Naive thymus-derived CD4-positive, alpha-beta T cell (primary cell): ENCODE measurements at regions not wholly inside any gene's neighbourhood (a gene's known extent, or its start where the extent isn't known, plus 50 kb on each side); places are given as distances from the start of the nearest gene placed in this dataset.

Experiments used
- ATAC-seq: fragments of 150-1000 bp; cut with Tn5 transposase; 2 replicates; pipeline ENCODE4 v1.10.0; 2021; ENCODE audit warnings: mild to moderate bottlenecking, moderate library complexity
- CTCF ChIA-PET: fragments of 350-600 bp; sonication (Branson Sonifier 250); formaldehyde crosslinking; loops from one replicate; lab custom pipeline; 2021; ENCODE audit warnings: antibody characterized with exemption; lab: Charles Lee
- POLR2A ChIA-PET: fragments of 350-600 bp; sonication (Branson Sonifier 250); formaldehyde crosslinking; loops from one replicate; lab custom pipeline; 2021; ENCODE audit warnings: antibody characterized with exemption, inconsistent platforms; lab: Charles Lee
- DNase-seq, 9 donors: peaks; one replicate each; pipeline versions ENCODE4 v3.0.0 to v3.0.0-alpha.2; 2020 to 2022; ENCODE audit warnings: mixed read lengths in 1 of 9
- H3K27ac ChIP-seq: one replicate; pipeline ENCODE4 v1.7.0; 2013; ENCODE audit warnings: mild to moderate bottlenecking, low read depth, low read length, moderate library complexity
- H3K27me3 ChIP-seq, 2 donors: one replicate each; pipeline ENCODE4 v1.7.0; 2013; ENCODE audit warnings: low read length in 2 of 2, mild to moderate bottlenecking in 2 of 2, moderate library complexity in 2 of 2; ENCODE audit not compliant: control insufficient read depth in 2 of 2, insufficient read depth in 2 of 2
- H3K36me3 ChIP-seq, 3 experiments: 1 replicate in 2 of 3; 2 replicates in 1 of 3; pipeline ENCODE4 v1.7.0; 2013; ENCODE audit warnings: low read length in 3 of 3, mild to moderate bottlenecking in 3 of 3, moderate library complexity in 1 of 3; ENCODE audit not compliant: insufficient read depth in 3 of 3, control insufficient read depth in 2 of 3
- H3K4me1 ChIP-seq, 2 donors: one replicate each; pipeline ENCODE4 v1.7.0; 2013; ENCODE audit warnings: low read length in 2 of 2, mild to moderate bottlenecking in 2 of 2, moderate library complexity in 1 of 2; ENCODE audit not compliant: control insufficient read depth in 2 of 2, insufficient read depth in 2 of 2
- H3K4me3 ChIP-seq: 2 replicates; pipeline ENCODE4 v1.7.0; 2013; ENCODE audit warnings: mild to moderate bottlenecking, low read length
- H3K9me3 ChIP-seq, 3 experiments: 1 replicate in 2 of 3; 2 replicates in 1 of 3; pipeline ENCODE4 v1.7.0; 2013; ENCODE audit warnings: low read length in 3 of 3; ENCODE audit not compliant: control insufficient read depth in 2 of 3
- H3K27ac Mint-ChIP-seq, 9 donors: one replicate each; pipeline ENCODE4 v1.8.0; 2020 to 2022; ENCODE audit warnings: mixed read lengths in 9 of 9, mild to moderate bottlenecking in 8 of 9, moderate library complexity in 5 of 9, inconsistent platforms in 2 of 9
- H3K27me3 Mint-ChIP-seq, 5 donors: one replicate each; pipeline ENCODE4 v1.8.0; 2021 to 2022; ENCODE audit warnings: mixed read lengths in 5 of 5, mild to moderate bottlenecking in 1 of 5
- H3K36me3 Mint-ChIP-seq, 5 donors: one replicate each; pipeline ENCODE4 v1.8.0; 2020 to 2022; ENCODE audit warnings: mixed read lengths in 5 of 5, mild to moderate bottlenecking in 3 of 5, inconsistent platforms in 1 of 5
- H3K4me1 Mint-ChIP-seq, 7 donors: one replicate each; pipeline ENCODE4 v1.8.0; 2020 to 2022; ENCODE audit warnings: mixed read lengths in 7 of 7, mild to moderate bottlenecking in 3 of 7, inconsistent platforms in 1 of 7
- H3K4me3 Mint-ChIP-seq, 10 donors: one replicate each; pipeline ENCODE4 v1.8.0; 2020 to 2022; ENCODE audit warnings: mild to moderate bottlenecking in 10 of 10, mixed read lengths in 10 of 10, moderate library complexity in 6 of 10, inconsistent platforms in 2 of 10
- H3K9me3 Mint-ChIP-seq, 11 donors: one replicate each; pipeline ENCODE4 v1.8.0; 2020 to 2022; ENCODE audit warnings: mixed read lengths in 11 of 11, mild to moderate bottlenecking in 4 of 11, inconsistent platforms in 1 of 11, moderate library complexity in 1 of 11
- intact Hi-C, 2 donors: fragments of 100-400 bp; cut with micrococcal nuclease; formaldehyde crosslinking; loops; one replicate each; pipeline ENCODE4 v1.15.1; 2023

DNA sequence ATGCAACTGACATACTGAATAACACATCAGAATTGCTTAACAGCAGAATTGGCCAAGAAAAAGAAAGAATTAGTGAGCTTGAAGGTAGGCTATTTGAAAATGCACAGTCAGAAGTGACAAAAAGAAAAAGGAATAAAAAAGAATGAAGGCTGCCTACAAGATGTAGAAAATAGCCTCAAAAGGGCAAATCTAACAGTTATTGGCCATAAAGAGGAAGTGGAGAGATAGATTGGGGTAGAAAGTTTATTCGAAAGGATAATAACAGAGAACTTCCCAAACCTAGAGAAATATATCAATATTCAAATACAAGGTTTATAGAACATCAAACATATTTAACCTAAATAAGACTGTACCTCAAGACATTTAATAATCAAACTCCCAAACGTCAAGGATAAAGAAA lies 67.5 kb downstream of the ATP6V1G3 start:
- Mint-ChIP-seq H3K36me3 (peaks cover 0 to 14% (median 2%) of the 10 kb centered on the region in 5 donors), H3K27me3 (peaks cover 0 to 14% (median 0%) of the 10 kb centered on the region in 5 donors), H3K27ac (no peak overlapping the region), H3K4me3 (no peak overlapping the region), H3K4me1 (peaks cover 0 to 3% (median 0%) of the 10 kb centered on the region in 7 donors), H3K9me3 (peaks cover 0 to 34% (median 6%) of the 10 kb centered on the region in 11 donors)
- Histone ChIP-seq H3K4me1 (no peaks in the 10 kb centered on the region), H3K36me3 (no peaks in the 10 kb centered on the region), H3K27ac (no peak overlapping the region), H3K27me3 (no peaks in the 10 kb centered on the region), H3K4me3 (no peak overlapping the region), H3K9me3 (no peaks in the 10 kb centered on the region)
- ChIA-PET POLR2A (no interaction called here), CTCF (no interaction called here)
- ATAC-seq = no peak
- DNase-seq = no peak
- intact Hi-C loops = no loop called here

DNA sequence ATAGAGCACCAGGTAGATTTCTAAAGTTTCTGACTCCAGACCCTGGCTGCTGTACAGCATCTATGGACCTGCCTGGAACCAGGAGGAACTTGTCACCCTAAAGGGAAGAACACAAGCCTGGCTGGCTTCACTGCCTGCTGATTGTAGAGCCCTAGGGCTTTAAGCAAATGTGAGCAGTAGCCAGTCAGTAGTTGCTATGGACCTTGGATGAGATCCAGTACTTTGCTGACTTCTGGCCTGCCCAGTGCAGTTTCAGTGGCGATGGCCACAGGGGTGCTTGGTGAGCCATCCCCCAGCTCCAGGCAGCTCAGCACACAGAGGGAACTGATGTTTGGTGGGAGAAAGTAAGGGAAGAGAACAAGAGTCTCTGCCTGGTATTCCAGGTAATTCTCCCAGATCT lies 68.4 kb downstream of the ATP6V1G3 start:
- DNase-seq (no peak), ATAC-seq (no peak)
- H3K36me3 ChIP-seq = no peaks in the 10 kb centered on the region
- H3K27ac ChIP-seq = no peak overlapping the region
- H3K27me3 ChIP-seq = no peaks in the 10 kb centered on the region
- ChIA-PET POLR2A (no interaction called here), CTCF (no interaction called here)
- Mint-ChIP-seq H3K9me3 (peaks cover 0 to 34% (median 6%) of the 10 kb centered on the region in 11 donors), H3K4me3 (no peak overlapping the region), H3K4me1 (peaks cover 0 to 3% (median 0%) of the 10 kb centered on the region in 7 donors), H3K36me3 (peaks cover 0 to 14% (median 0%) of the 10 kb centered on the region in 5 donors), H3K27ac (no peak overlapping the region), H3K27me3 (peaks cover 0 to 14% (median 0%) of the 10 kb centered on the region in 5 donors)
- no peak overlapping the region for H3K4me3 ChIP-seq
- H3K9me3 ChIP-seq = no peaks in the 10 kb centered on the region
- H3K4me1 ChIP-seq = no peaks in the 10 kb centered on the region
- intact Hi-C loops = no loop called here

DNA sequence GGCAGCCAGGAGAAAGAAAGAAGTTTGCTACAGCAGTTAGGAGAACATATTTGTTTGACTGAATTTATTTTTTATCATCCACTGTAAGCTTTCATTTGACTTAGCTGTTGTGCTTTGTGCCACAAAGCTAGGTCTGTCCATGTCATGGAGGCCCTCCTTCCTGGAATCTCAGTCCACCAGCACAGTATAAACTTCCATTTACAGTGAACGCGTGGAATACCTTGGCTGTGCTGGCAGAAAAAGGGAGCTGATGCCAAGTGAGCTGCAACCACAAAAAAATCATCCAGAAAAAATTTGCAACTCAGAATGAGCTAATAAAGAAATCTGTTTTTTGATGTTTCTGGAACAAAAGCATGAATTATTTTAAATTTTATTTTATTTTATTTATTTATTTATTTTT lies 72.6 kb downstream of the ATP6V1G3 start:
- no peak overlapping the region for H3K4me3 ChIP-seq
- H3K4me3 Mint-ChIP-seq = no peak overlapping the region
- H3K27ac Mint-ChIP-seq = no peak overlapping the region
- ChIA-PET POLR2A (interaction anchor here (0.5 to 0.9 kb wide), 2 partner anchors 11 to 849 kb away, joined by 3 read pairs; no protein-coding TSS in a partner anchor), CTCF (interaction anchor here (0.6 to 1.3 kb wide), 3 partner anchors 9 to 853 kb away, joined by 3 read pairs; no protein-coding TSS in a partner anchor)
- H3K27me3 Mint-ChIP-seq = no peaks in the 10 kb centered on the region
- DNase-seq = no peak
- no peak for ATAC-seq
- intact Hi-C loops = loop anchor here (5.0 to 10.0 kb wide), 5 partner anchors 219 to 1143 kb away; partner anchors contain the start of gene NEK7 (in 1 of the 2)
- no peaks in the 10 kb centered on the region for H3K36me3 Mint-ChIP-seq
- no peaks in the 10 kb centered on the region for H3K9me3 ChIP-seq
- no peak overlapping the region for H3K27ac ChIP-seq
- no peaks in the 10 kb centered on the region for H3K36me3 ChIP-seq
- peaks cover 0 to 5% (median 0%) of the 10 kb centered on the region in 7 donors for H3K4me1 Mint-ChIP-seq
- no peaks in the 10 kb centered on the region for H3K4me1 ChIP-seq
- H3K9me3 Mint-ChIP-seq = peaks cover 0 to 8% (median 0%) of the 10 kb centered on the region in 11 donors
- no peaks in the 10 kb centered on the region for H3K27me3 ChIP-seq

DNA sequence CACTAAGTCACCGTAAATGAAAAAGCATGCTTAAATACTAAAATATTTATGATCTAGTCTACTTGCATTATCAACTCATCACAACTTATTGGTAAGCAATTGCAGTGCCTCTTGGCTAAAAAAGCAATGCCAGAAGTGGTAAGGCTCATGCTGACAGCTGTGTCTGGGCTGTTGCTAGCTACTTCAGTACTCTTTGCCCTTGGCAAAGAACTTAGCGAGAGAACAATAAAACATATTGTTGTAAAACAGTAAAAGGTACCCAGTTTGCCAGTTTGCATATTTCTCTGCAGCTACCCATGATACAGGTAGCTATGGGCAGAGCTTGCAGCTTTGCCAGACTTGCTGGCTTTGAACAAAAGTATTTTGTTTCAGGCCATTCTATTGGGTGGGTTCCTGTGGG lies 73.1 kb downstream of the ATP6V1G3 start:
- Mint-ChIP-seq H3K36me3 (no peaks in the 10 kb centered on the region), H3K4me3 (no peak overlapping the region), H3K4me1 (peaks cover 0 to 5% (median 0%) of the 10 kb centered on the region in 7 donors), H3K27me3 (no peaks in the 10 kb centered on the region), H3K27ac (peak overlapping the region in 1 of 9 donors; percentile 51), H3K9me3 (peaks cover 0 to 3% (median 0%) of the 10 kb centered on the region in 11 donors)
- Histone ChIP-seq H3K27me3 (no peaks in the 10 kb centered on the region), H3K4me3 (no peak overlapping the region), H3K4me1 (no peaks in the 10 kb centered on the region), H3K9me3 (no peaks in the 10 kb centered on the region), H3K27ac (no peak overlapping the region), H3K36me3 (no peaks in the 10 kb centered on the region)
- ChIA-PET POLR2A (interaction anchor here (0.9 kb wide), 1 partner anchor 12 kb away, joined by 3 read pairs; no protein-coding TSS in a partner anchor), CTCF (interaction anchor here (0.6 kb wide), 1 partner anchor 9 kb away, joined by 3 read pairs; no protein-coding TSS in a partner anchor)
- intact Hi-C loops = loop anchor here (5.0 to 10.0 kb wide), 5 partner anchors 220 to 1143 kb away; partner anchors contain the start of gene NEK7 (in 1 of the 2)
- ATAC-seq (no peak), DNase-seq (no peak)

DNA sequence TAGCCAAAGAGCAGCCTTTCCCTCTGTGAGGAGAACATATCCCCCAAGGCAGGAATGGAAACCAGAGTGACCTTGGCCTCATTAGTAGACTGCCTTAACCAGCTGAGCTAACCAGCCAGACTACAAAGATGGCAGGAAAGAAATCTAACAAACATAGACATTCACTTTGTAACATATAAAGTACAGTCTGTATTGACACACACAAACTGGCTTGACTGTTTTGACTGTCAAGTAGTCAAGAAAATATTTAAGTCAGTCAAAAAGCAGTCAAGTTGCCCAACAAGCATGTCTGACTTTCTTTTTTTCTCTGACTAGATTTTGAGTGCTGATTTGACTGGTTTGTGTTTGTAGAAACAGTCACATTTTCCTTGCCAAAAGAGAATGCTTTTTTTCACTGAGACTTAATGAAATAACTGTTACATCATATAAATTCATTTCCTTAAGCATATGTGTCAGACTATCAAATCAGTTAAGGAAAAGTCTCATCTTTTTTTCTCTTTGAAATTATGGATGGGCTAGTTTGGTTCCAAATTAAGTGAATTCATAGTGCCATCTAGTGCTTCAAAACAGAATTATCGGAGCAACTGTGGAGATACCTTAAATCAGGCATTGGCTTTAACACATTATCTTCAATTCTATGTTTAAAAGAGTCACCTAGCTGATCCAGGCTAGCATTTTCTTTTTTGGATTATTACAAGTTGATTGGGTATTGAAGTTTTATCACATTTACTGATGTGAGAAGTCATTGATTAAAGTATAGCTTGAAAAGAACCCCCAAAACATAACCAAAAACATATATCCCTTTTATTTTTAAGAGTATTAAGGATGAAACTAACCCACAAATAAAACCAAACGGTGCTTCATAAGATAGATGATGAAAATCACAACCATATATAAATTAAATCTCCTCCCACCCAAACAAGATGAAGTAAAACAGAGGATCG lies 75.0 kb downstream of the ATP6V1G3 start:
- H3K4me3 Mint-ChIP-seq = no peak overlapping the region

DNA sequence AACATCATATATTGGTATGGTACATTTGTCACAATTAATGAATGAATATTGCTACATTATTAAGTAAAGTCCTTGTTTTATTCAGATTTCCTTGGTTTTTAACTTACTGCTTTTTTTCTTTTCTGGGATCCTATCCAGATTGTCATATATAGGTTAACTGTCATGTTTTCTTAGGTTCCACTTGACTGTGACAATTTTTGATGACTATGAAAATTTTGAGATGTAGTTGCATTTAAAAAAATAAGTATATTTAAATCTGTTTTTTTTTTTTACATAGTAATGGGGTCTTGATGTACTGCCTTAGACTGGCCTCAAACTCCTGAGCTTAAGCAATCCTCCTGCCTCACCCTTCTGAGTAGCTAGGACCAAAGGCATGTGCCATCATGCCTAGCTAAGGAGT lies 76.8 kb downstream of the ATP6V1G3 start:
- no peaks in the 10 kb centered on the region for H3K9me3 ChIP-seq
- no peaks in the 10 kb centered on the region for H3K4me1 ChIP-seq
- no peak overlapping the region for H3K27ac Mint-ChIP-seq
- H3K4me1 Mint-ChIP-seq = peaks cover 0 to 5% (median 0%) of the 10 kb centered on the region in 7 donors
- intact Hi-C loops = loop anchor here (2.0 to 10.0 kb wide), 5 partner anchors 223 to 1139 kb away; partner anchors contain the start of gene NEK7 (in 1 of the 2)
- no peak overlapping the region for H3K4me3 ChIP-seq
- POLR2A ChIA-PET = interaction anchor here (0.6 kb wide), 1 partner anchor 363 kb away, joined by 3 read pairs; no protein-coding TSS in a partner anchor
- no peak overlapping the region for H3K4me3 Mint-ChIP-seq
- DNase-seq = no peak
- H3K9me3 Mint-ChIP-seq = no peaks in the 10 kb centered on the region
- H3K36me3 ChIP-seq = no peaks in the 10 kb centered on the region
- CTCF ChIA-PET = interaction anchor here (1.0 to 2.1 kb wide), 2 partner anchors 105 to 373 kb away, joined by 3 to 6 read pairs; no protein-coding TSS in a partner anchor
- H3K27ac ChIP-seq = no peak overlapping the region
- peaks cover 0 to 2% (median 0%) of the 10 kb centered on the region in 5 donors for H3K36me3 Mint-ChIP-seq
- H3K27me3 ChIP-seq = no peaks in the 10 kb centered on the region
- no peaks in the 10 kb centered on the region for H3K27me3 Mint-ChIP-seq
- ATAC-seq = no peak

More for the DNA sequence above, 75.0 kb downstream of the ATP6V1G3 start:
- Histone ChIP-seq H3K4me1 (no peaks in the 10 kb centered on the region), H3K36me3 (no peaks in the 10 kb centered on the region), H3K27me3 (no peaks in the 10 kb centered on the region), H3K9me3 (no peaks in the 10 kb centered on the region), H3K27ac (no peak overlapping the region), H3K4me3 (no peak overlapping the region)
- H3K4me1 Mint-ChIP-seq = peaks cover 0 to 5% (median 0%) of the 10 kb centered on the region in 7 donors
- no peaks in the 10 kb centered on the region for H3K9me3 Mint-ChIP-seq
- ATAC-seq = peak; percentile 71
- DNase-seq = peak in 6 of 9 donors; percentile 3 to 57 (median 40)
- CTCF ChIA-PET = interaction anchor here (0.6 to 2.1 kb wide), 6 partner anchors 24 to 944 kb away, joined by 3 to 7 read pairs (median 4); no protein-coding TSS in a partner anchor
- POLR2A ChIA-PET = no interaction called here
- intact Hi-C loops = loop anchor here (1.0 to 10.0 kb wide), 16 partner anchors 221 to 1141 kb away; partner anchors contain the start of gene NEK7 (in 2 of the 2)
- no peaks in the 10 kb centered on the region for H3K27me3 Mint-ChIP-seq
- H3K36me3 Mint-ChIP-seq = peaks cover 0 to 1% (median 0%) of the 10 kb centered on the region in 5 donors
- H3K27ac Mint-ChIP-seq = no peak overlapping the region
